CD4-positive, alpha-beta T cell (primary cell): ENCODE measurements at regions not wholly inside any gene's neighbourhood (a gene's known extent, or its start where the extent isn't known, plus 50 kb on each side); places are given as distances from the start of the nearest gene placed in this dataset.

Source experiments
- ATAC-seq: fragments of 200-7000 bp; cut with Tn5 transposase; one replicate; pipeline ENCODE4 v1.10.0; 2022; ENCODE audit warnings: mild to moderate bottlenecking; ENCODE audit not compliant: poor library complexity
- CTCF ChIA-PET: fragments of 350-600 bp; sonication (Branson Sonifier 250); formaldehyde crosslinking; loops from one replicate; lab custom pipeline; 2021; ENCODE audit warnings: antibody characterized with exemption, inconsistent platforms; lab: Charles Lee
- POLR2A ChIA-PET: fragments of 350-600 bp; sonication (Branson Sonifier 250); formaldehyde crosslinking; loops from one replicate; lab custom pipeline; 2021; ENCODE audit warnings: antibody characterized with exemption, inconsistent platforms; lab: Charles Lee
- DNase-seq, 14 experiments: peaks; one replicate each; pipeline ENCODE4 v3.0.0-alpha.2; 2013 to 2020; ENCODE audit warnings: mixed read lengths in 2 of 14
- H3K27ac ChIP-seq, 2 donors: one replicate each; pipeline versions ENCODE4 v1.5.1 to v1.7.0; 2013; ENCODE audit warnings: low read length in 2 of 2, low read depth in 1 of 2, mild to moderate bottlenecking in 1 of 2
- H3K27me3 ChIP-seq, 2 experiments: 1 replicate in 1 of 2; 2 replicates in 1 of 2; pipeline versions ENCODE4 v1.6.1 to v1.7.0; 2013; ENCODE audit warnings: low read length in 2 of 2, control low read depth in 1 of 2, mild to moderate bottlenecking in 1 of 2, moderate library complexity in 1 of 2; ENCODE audit not compliant: insufficient read depth in 2 of 2, control insufficient read depth in 1 of 2
- H3K36me3 ChIP-seq: one replicate; pipeline ENCODE4 v1.6.1; 2013; ENCODE audit warnings: low read length, control low read depth; ENCODE audit not compliant: insufficient read depth
- H3K4me1 ChIP-seq: one replicate; pipeline ENCODE4 v1.6.1; 2013; ENCODE audit warnings: low read length, control low read depth; ENCODE audit not compliant: insufficient read depth
- H3K4me3 ChIP-seq: one replicate; pipeline ENCODE4 v1.5.1; 2013; ENCODE audit warnings: mild to moderate bottlenecking, low read length, moderate library complexity
- H3K9me3 ChIP-seq, 2 experiments: 1 replicate in 1 of 2; 2 replicates in 1 of 2; pipeline versions ENCODE4 v1.6.1 to v1.7.0; 2013; ENCODE audit warnings: low read length in 2 of 2, mild to moderate bottlenecking in 2 of 2, control low read depth in 1 of 2, moderate library complexity in 1 of 2; ENCODE audit not compliant: control insufficient read depth in 1 of 2, insufficient read depth in 1 of 2
- H3K27ac Mint-ChIP-seq: one replicate; pipeline ENCODE4 v1.8.0; 2020; ENCODE audit warnings: mixed read lengths
- H3K27me3 Mint-ChIP-seq: one replicate; pipeline ENCODE4 v1.8.0; 2021; ENCODE audit warnings: mixed read lengths
- H3K36me3 Mint-ChIP-seq: one replicate; pipeline ENCODE4 v1.8.0; 2021; ENCODE audit warnings: low read depth, mixed read lengths
- H3K4me1 Mint-ChIP-seq: one replicate; pipeline ENCODE4 v1.8.0; 2021; ENCODE audit warnings: low read depth, mixed read lengths
- H3K4me3 Mint-ChIP-seq: one replicate; pipeline ENCODE4 v1.8.0; 2020; ENCODE audit warnings: mild to moderate bottlenecking, mixed read lengths
- H3K9me3 Mint-ChIP-seq: one replicate; pipeline ENCODE4 v1.8.0; 2020; ENCODE audit warnings: mixed read lengths
- intact Hi-C, 2 experiments: fragments of 100-400 bp; cut with DNase I in 1 of 2; cut with micrococcal nuclease in 1 of 2; formaldehyde crosslinking; loops; one replicate each; pipeline versions ENCODE4 v1.15.1 to v1.9.0; 2023 to 2025; cut with DNase I, micrococcal nuclease
- TF ChIP-seq, protein P1 (sequence below): fragments of 200-600 bp; IDR thresholded peaks from one replicate; pipeline ENCODE4 v1.8.0; 2022; ENCODE audit warnings: antibody characterized with exemption, mild to moderate bottlenecking

- Histone ChIP-seq H3K4me3 (no peak overlapping the region), H3K36me3 (no peaks in the 10 kb centered on the region), H3K27me3 (no peaks in the 10 kb centered on the region), H3K4me1 (no peaks in the 10 kb centered on the region), H3K27ac (no peak overlapping the region), H3K9me3 (peaks cover 0 to 4% of the 10 kb centered on the region in 2 experiments)
- TF ChIP-seq, protein P1, sequence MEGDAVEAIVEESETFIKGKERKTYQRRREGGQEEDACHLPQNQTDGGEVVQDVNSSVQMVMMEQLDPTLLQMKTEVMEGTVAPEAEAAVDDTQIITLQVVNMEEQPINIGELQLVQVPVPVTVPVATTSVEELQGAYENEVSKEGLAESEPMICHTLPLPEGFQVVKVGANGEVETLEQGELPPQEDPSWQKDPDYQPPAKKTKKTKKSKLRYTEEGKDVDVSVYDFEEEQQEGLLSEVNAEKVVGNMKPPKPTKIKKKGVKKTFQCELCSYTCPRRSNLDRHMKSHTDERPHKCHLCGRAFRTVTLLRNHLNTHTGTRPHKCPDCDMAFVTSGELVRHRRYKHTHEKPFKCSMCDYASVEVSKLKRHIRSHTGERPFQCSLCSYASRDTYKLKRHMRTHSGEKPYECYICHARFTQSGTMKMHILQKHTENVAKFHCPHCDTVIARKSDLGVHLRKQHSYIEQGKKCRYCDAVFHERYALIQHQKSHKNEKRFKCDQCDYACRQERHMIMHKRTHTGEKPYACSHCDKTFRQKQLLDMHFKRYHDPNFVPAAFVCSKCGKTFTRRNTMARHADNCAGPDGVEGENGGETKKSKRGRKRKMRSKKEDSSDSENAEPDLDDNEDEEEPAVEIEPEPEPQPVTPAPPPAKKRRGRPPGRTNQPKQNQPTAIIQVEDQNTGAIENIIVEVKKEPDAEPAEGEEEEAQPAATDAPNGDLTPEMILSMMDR: no peak
- POLR2A ChIA-PET: no interaction called here
- intact Hi-C loops: no loop called here
- Mint-ChIP-seq H3K4me1 (no peaks in the 10 kb centered on the region), H3K27ac (no peak overlapping the region), H3K9me3 (no peaks in the 10 kb centered on the region), H3K36me3 (no peaks in the 10 kb centered on the region), H3K27me3 (no peaks in the 10 kb centered on the region), H3K4me3 (no peak overlapping the region)
- CTCF ChIA-PET: no interaction called here
- no peak for DNase-seq
- no peak for ATAC-seq
These were observed 55.7 kb upstream of the NCAM2 start for GRCh38 chr21:20942523-20942922.

GRCh38 chr21:20943561-20943997, 54.6 kb upstream of the NCAM2 start:
- no peak for DNase-seq
- H3K9me3 ChIP-seq: no peaks in the 10 kb centered on the region
- no peak overlapping the region for H3K4me3 Mint-ChIP-seq
- ATAC-seq: no peak
- H3K27ac ChIP-seq: no peak overlapping the region
- no peak overlapping the region for H3K4me3 ChIP-seq
- ChIA-PET CTCF (no interaction called here), POLR2A (no interaction called here)
- H3K27me3 ChIP-seq: no peaks in the 10 kb centered on the region
- no peaks in the 10 kb centered on the region for H3K36me3 ChIP-seq
- no peaks in the 10 kb centered on the region for H3K9me3 Mint-ChIP-seq
- no peaks in the 10 kb centered on the region for H3K4me1 Mint-ChIP-seq
- TF ChIP-seq, protein P1: no peak
- intact Hi-C loops: no loop called here
- H3K4me1 ChIP-seq: no peaks in the 10 kb centered on the region
- H3K27ac Mint-ChIP-seq: no peak overlapping the region
- no peaks in the 10 kb centered on the region for H3K27me3 Mint-ChIP-seq
- H3K36me3 Mint-ChIP-seq: no peaks in the 10 kb centered on the region

DNA sequence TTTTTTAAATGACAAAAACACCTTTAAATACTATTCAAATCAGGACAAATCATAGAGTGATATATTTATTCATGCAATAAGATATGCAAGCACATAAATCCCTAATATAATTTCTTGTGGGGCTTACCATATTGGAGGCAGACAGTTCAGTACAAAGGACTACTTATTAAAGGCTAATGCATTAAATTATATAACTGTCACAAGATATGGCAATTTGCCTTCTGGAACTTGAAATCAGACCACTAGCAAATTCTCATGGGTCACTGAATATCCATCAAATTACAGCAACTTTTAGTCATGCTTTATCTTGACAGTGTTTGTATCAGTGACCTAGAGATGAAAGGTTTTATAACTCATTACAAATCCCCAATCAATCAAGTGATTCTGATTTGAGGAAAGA, 54.1 kb upstream of the NCAM2 start:
- Mint-ChIP-seq H3K9me3 (no peaks in the 10 kb centered on the region), H3K27me3 (no peaks in the 10 kb centered on the region), H3K36me3 (no peaks in the 10 kb centered on the region), H3K27ac (no peak overlapping the region), H3K4me3 (no peak overlapping the region), H3K4me1 (no peaks in the 10 kb centered on the region)
- intact Hi-C loops: no loop called here
- TF ChIP-seq, protein P1: no peak
- Histone ChIP-seq H3K4me3 (no peak overlapping the region), H3K36me3 (no peaks in the 10 kb centered on the region), H3K27me3 (no peaks in the 10 kb centered on the region), H3K27ac (no peak overlapping the region), H3K4me1 (no peaks in the 10 kb centered on the region), H3K9me3 (no peaks in the 10 kb centered on the region)
- ChIA-PET POLR2A (no interaction called here), CTCF (no interaction called here)
- DNase-seq (no peak), ATAC-seq (no peak)
